ENCODE measurements at regions not wholly inside any gene's neighbourhood (a gene's known extent, or its start where the extent isn't known, plus 50 kb on each side); places are given as distances from the start of the nearest gene placed in this dataset.

- TF ChIP-seq RAD21 (IDR thresholded peaks at IDR 0.05; ENCODE audit: low read depth), result no peak
- no peak for TF ChIP-seq CREB1 (IDR thresholded peaks at IDR 0.05; ENCODE audit: low read depth)
- TF ChIP-seq TAF1 (IDR thresholded peaks at IDR 0.05; ENCODE audit: low read depth), result no peak
- no peak for TF ChIP-seq MAX (IDR thresholded peaks at IDR 0.05)
- no peak for TF ChIP-seq CEBPB (IDR thresholded peaks at IDR 0.05)
- TF ChIP-seq TEAD4 (IDR thresholded peaks at IDR 0.05), result no peak
- no peak for TF ChIP-seq FOXM1 (IDR thresholded peaks at IDR 0.05; ENCODE audit: borderline replicate concordance, low read depth)
- no peak for TF ChIP-seq YY1 (IDR thresholded peaks at IDR 0.05; ENCODE audit: low read depth)
- no peak for TF ChIP-seq REST (IDR thresholded peaks at IDR 0.05; ENCODE audit: low read depth)
- TF ChIP-seq EP300 (IDR thresholded peaks at IDR 0.05; ENCODE audit: borderline replicate concordance), result no peak
- TF ChIP-seq TCF12 (IDR thresholded peaks at IDR 0.05; ENCODE audit: low read depth), result no peak
- TF ChIP-seq USF1 (IDR thresholded peaks at IDR 0.05), result no peak
- TF ChIP-seq EGR1 (IDR thresholded peaks at IDR 0.05), result no peak
- TF ChIP-seq NFIC (IDR thresholded peaks at IDR 0.05), result no peak
These were observed 600.9 kb downstream of the SI start for GRCh38 chr3:164477403-164477802.
